PFSK-1 (cell line): ENCODE measurements at regions not wholly inside any gene's neighbourhood (a gene's known extent, or its start where the extent isn't known, plus 50 kb on each side); places are given as distances from the start of the nearest gene placed in this dataset.

Experiments used
- FOXP2 ChIP-seq: optimal IDR thresholded peaks from 2 replicates; pipeline ENCODE3; 2011; ENCODE audit warnings: borderline replicate concordance, control low read depth, inconsistent platforms; ENCODE audit not compliant: insufficient read depth; ENCODE audit errors: extremely low read length, extremely low read depth
- POLR2AphosphoS5 ChIP-seq: IDR thresholded peaks from 2 replicates; pipeline ENCODE4 v1.6.1; 2012; ENCODE audit warnings: low read depth, mild to moderate bottlenecking, control low read depth, low read length, moderate library complexity
- REST ChIP-seq, 2 experiments: IDR thresholded peaks; 2 replicates each; pipeline versions ENCODE4 v1.6.1 to v1.8.0; 2011 to 2012; ENCODE audit warnings: low read depth in 2 of 2, low read length in 2 of 2, control low read depth in 1 of 2, inconsistent platforms in 1 of 2, mild to moderate bottlenecking in 1 of 2, moderate library complexity in 1 of 2; ENCODE audit not compliant: insufficient read depth in 1 of 2
- SIN3A ChIP-seq: IDR thresholded peaks from 2 replicates; pipeline ENCODE4 v1.6.1; 2012; ENCODE audit warnings: mild to moderate bottlenecking, low read length, moderate library complexity, borderline replicate concordance; ENCODE audit not compliant: insufficient read depth
- TAF1 ChIP-seq: IDR thresholded peaks from 2 replicates; pipeline ENCODE4 v1.6.1; 2012; ENCODE audit warnings: low read length, control low read depth, borderline replicate concordance; ENCODE audit not compliant: insufficient read depth

- TF ChIP-seq POLR2AphosphoS5 (no peak), SIN3A (no peak), REST (IDR thresholded peaks at IDR 0.05; ENCODE audit: insufficient read depth in 1 of 2, low read depth in 2 of 2, low read length in 2 of 2) (no peak), TAF1 (no peak), FOXP2 (no peak)
Measured at GRCh38 chr6:144405163-144405562, 120.0 kb downstream of the UTRN start.

DNA sequence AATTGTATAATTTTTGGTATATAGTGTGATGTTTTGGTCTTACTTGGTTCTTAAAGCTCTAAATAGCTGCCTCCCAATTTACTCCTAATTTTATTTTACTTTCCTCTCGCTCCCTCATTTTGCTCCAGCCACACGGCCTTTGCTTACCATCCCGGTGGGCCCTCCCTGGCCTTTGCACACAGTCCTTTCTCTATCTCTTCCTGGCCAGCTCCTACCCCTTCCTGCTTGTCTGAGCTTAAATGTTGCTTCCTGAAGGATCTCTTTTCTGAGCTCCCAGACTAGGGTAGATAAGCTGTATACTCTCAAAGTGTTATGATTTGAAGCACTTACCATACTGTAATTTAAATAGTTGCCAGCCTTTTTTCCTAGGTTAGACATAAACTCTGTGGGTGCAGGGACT is 121.7 kb downstream of the UTRN start:
- TF ChIP-seq POLR2AphosphoS5, result no peak
- TF ChIP-seq REST (IDR thresholded peaks at IDR 0.05; ENCODE audit: insufficient read depth in 1 of 2, low read depth in 2 of 2, low read length in 2 of 2), result no peak
- TF ChIP-seq TAF1, result no peak
- no peak for TF ChIP-seq FOXP2
- TF ChIP-seq SIN3A, result no peak

DNA sequence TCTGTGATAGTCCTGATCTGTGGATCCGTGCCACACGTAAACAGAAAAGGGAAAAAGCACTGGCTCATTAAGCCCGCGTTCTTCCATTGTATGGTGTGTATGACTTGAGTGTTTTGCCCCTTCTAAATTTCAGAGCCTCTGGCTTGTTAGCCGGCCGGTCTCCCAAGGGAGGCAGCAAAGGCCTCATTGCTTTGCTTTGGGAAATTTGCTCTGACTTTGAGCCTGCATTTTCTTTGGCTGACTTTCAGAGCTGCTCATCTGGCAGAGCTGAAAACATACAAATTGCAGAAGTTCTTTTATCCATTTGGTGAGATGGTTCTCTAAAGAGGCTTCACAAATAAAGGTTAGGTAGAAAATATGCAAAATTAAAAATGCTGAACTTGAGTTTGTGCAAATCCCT is 123.0 kb downstream of the UTRN start:
- TF ChIP-seq FOXP2, result no peak
- TF ChIP-seq TAF1, result no peak
- TF ChIP-seq SIN3A, result no peak; the same call in 1 of the 2 replicates
- no peak for TF ChIP-seq REST (IDR thresholded peaks at IDR 0.05; ENCODE audit: insufficient read depth in 1 of 2, low read depth in 2 of 2, low read length in 2 of 2)
- no peak for TF ChIP-seq POLR2AphosphoS5

DNA sequence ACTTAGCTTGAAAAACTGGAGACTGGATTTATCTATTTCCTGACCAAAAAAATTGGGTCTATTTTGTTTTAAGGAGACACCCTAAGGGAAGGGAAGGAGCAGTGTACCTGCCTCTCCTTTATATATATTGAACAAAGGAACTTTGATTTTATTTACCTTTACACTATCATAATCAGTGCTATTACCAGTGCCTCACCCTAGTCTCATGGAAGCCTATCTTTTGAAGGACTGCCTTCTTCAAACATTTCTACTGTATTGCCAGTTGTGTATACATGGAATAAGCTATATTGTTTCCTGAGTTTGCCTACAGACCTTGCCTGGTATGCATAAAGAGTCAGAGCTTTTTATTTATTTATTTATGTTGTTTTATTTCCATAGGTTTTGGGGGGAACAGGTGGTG is 124.9 kb downstream of the UTRN start:
- no peak for TF ChIP-seq POLR2AphosphoS5
- no peak for TF ChIP-seq SIN3A
- no peak for TF ChIP-seq REST (IDR thresholded peaks at IDR 0.05; ENCODE audit: insufficient read depth in 1 of 2, low read depth in 2 of 2, low read length in 2 of 2)
- no peak for TF ChIP-seq TAF1
- TF ChIP-seq FOXP2, result no peak

DNA sequence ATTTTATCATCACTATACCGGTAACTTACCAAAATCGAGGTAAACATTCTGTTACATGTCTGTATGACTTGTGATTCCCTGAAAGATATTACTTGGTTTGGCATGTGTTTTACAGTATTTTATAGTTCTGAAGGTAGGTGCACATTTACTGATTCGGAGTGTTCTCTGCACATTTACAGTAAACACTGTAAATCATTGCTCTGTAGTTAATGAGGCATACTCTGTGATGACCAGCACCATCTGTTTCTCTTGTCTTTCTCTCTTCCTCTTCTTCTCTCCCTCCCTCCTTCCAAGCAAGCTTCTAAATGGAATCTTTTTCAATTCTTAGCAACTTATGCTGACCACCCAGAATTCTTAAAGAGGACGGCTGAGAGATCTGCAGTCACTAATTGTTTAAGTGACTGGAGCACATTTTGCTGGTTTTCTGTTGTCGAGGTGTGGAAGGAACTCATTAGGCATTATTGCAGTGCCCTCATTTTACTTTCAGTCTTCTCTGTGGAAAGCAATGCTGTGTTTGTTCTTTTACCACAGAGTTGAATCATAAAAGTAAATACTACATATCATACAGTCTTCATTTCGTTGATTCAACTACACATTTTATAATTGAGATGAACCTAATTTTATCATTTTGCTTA is 126.5 kb downstream of the UTRN start:
- TF ChIP-seq POLR2AphosphoS5 (no peak), REST (IDR thresholded peaks at IDR 0.05; ENCODE audit: insufficient read depth in 1 of 2, low read depth in 2 of 2, low read length in 2 of 2) (no peak), TAF1 (no peak), FOXP2 (no peak), SIN3A (no peak)
